ENCODE measurements at regions not wholly inside any gene's neighbourhood (a gene's known extent, or its start where the extent isn't known, plus 50 kb on each side); places are given as distances from the start of the nearest gene placed in this dataset.

DNA sequence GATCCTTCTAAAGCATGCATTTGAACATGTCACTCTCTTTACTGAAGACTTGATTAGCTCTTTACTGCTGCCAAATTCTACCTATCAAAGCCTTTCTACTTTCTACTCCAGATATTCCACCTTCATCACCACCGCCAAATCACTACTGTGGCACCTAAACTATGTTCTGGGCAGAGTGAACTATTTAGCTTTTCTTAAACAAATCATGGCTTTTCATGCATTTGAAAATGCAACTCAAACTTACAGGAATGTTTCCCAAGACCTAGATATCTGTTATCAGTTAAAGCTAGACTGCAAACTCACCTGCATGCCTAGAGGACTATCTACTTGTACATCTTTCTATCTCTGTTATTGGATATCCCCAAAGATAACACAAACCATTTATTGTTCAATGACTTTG, 109.3 kb downstream of the MAFB start:
- H3K9me3 ChIP-seq: no peaks in the 10 kb centered on the region
- DNase-seq (ENCODE audit: extremely low spot score in 2 of 2): no peak
- H3K4me3 ChIP-seq: no peak overlapping the region
- no peaks in the 10 kb centered on the region for H3K27me3 ChIP-seq
- TF ChIP-seq POLR2AphosphoS5 (IDR thresholded peaks at IDR 0.05; ENCODE audit: insufficient read depth in 1 of 2, low read depth in 1 of 2) (no peak), POLR2A (IDR thresholded peaks at IDR 0.05) (no peak)
- TF ChIP-seq, protein P1, sequence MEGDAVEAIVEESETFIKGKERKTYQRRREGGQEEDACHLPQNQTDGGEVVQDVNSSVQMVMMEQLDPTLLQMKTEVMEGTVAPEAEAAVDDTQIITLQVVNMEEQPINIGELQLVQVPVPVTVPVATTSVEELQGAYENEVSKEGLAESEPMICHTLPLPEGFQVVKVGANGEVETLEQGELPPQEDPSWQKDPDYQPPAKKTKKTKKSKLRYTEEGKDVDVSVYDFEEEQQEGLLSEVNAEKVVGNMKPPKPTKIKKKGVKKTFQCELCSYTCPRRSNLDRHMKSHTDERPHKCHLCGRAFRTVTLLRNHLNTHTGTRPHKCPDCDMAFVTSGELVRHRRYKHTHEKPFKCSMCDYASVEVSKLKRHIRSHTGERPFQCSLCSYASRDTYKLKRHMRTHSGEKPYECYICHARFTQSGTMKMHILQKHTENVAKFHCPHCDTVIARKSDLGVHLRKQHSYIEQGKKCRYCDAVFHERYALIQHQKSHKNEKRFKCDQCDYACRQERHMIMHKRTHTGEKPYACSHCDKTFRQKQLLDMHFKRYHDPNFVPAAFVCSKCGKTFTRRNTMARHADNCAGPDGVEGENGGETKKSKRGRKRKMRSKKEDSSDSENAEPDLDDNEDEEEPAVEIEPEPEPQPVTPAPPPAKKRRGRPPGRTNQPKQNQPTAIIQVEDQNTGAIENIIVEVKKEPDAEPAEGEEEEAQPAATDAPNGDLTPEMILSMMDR (IDR thresholded peaks at IDR 0.05): no peak
- H3K4me1 ChIP-seq: peaks cover 8% of the 10 kb centered on the region
- H3K27ac ChIP-seq: no peak overlapping the region
- no peaks in the 10 kb centered on the region for H3K36me3 ChIP-seq
- intact Hi-C loops (cut with DNase I): no loop called here

DNA sequence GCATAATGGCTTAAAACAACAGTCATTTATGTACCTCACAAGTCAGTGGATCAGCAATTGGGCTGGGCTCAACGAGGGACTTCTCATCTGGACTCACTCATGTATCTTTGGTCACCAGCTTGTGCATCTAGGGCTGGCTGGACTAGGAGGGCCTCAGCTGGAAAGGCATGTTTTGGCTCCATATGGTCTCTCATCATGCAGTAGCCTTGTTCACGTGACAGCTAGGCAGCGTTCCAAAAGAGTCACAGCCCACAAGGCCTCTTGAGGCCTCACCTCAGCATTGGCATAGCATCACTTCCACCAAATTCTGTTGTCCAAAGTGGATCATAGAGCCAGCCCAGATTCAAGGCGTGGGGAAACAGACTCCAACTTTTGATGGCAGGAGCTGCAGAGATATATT, 110.1 kb downstream of the MAFB start:
- H3K27me3 ChIP-seq: no peaks in the 10 kb centered on the region
- peak in 1 of 2 donors; percentile 52 for DNase-seq (ENCODE audit: extremely low spot score in 2 of 2)
- H3K4me1 ChIP-seq: peaks cover under 1% of the 10 kb centered on the region
- TF ChIP-seq, protein P1 (IDR thresholded peaks at IDR 0.05): no peak
- no peak for TF ChIP-seq POLR2AphosphoS5 (IDR thresholded peaks at IDR 0.05; ENCODE audit: insufficient read depth in 1 of 2, low read depth in 1 of 2)
- no peak for TF ChIP-seq POLR2A (IDR thresholded peaks at IDR 0.05)
- no peaks in the 10 kb centered on the region for H3K9me3 ChIP-seq
- no peaks in the 10 kb centered on the region for H3K36me3 ChIP-seq
- intact Hi-C loops (cut with DNase I): no loop called here
- H3K4me3 ChIP-seq: no peak overlapping the region
- no peak overlapping the region for H3K27ac ChIP-seq

DNA sequence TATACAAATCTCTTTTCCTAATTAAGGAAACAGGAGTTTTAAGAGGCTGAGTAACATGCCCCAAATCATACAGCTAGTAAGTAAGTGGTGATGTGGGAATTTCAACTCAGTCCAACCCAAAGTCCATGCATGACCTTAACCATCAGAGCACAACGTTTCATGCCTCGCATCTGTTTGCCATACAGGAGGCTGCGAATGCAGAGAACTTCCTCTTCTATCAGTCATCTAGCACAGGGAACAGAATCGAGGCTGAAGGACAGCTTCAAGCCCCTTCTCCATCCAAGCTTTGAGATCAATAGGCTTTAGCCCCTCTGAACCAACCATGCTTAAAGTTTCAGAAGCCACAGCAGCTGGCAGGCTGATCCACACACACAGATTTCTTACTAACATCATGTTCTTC, 113.2 kb downstream of the MAFB start:
- intact Hi-C loops (cut with DNase I): no loop called here
- H3K4me1 ChIP-seq: no peaks in the 10 kb centered on the region
- peak in 1 of 2 donors; percentile 47 for DNase-seq (ENCODE audit: extremely low spot score in 2 of 2)
- H3K27ac ChIP-seq: no peak overlapping the region
- TF ChIP-seq POLR2AphosphoS5 (IDR thresholded peaks at IDR 0.05; ENCODE audit: insufficient read depth in 1 of 2, low read depth in 1 of 2): no peak
- no peak for TF ChIP-seq POLR2A (IDR thresholded peaks at IDR 0.05)
- TF ChIP-seq, protein P1 (IDR thresholded peaks at IDR 0.05): no peak
- H3K9me3 ChIP-seq: no peaks in the 10 kb centered on the region
- H3K36me3 ChIP-seq: no peaks in the 10 kb centered on the region
- no peaks in the 10 kb centered on the region for H3K27me3 ChIP-seq
- no peak overlapping the region for H3K4me3 ChIP-seq

DNA sequence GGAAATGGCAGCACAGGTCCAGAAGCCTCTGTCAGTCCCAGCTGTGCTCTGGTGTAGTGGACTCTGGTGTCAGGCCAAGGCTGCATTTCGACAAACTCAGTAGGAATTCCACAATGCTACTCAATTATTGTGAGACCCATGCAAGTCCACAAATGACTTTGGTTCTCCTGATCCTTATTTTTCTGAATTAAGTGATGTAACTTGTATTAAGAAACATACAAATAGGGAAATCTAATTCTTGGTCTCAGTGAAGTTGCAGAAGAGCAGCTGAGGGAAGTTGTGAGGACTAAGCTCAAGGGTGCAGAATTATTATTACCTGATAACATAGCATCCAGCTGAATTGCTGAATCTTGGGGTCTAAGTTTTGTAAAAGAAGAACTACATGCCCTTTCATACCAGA, 116.8 kb downstream of the MAFB start:
- Histone ChIP-seq H3K9me3 (no peaks in the 10 kb centered on the region), H3K27me3 (no peaks in the 10 kb centered on the region), H3K4me3 (no peak overlapping the region), H3K27ac (no peak overlapping the region), H3K4me1 (no peaks in the 10 kb centered on the region), H3K36me3 (no peaks in the 10 kb centered on the region)
- intact Hi-C loops (cut with DNase I): no loop called here
- DNase-seq (ENCODE audit: extremely low spot score in 2 of 2): no peak
- TF ChIP-seq POLR2AphosphoS5 (IDR thresholded peaks at IDR 0.05; ENCODE audit: insufficient read depth in 1 of 2, low read depth in 1 of 2): no peak
- TF ChIP-seq, protein P1 (IDR thresholded peaks at IDR 0.05): no peak
- TF ChIP-seq POLR2A (IDR thresholded peaks at IDR 0.05): no peak

DNA sequence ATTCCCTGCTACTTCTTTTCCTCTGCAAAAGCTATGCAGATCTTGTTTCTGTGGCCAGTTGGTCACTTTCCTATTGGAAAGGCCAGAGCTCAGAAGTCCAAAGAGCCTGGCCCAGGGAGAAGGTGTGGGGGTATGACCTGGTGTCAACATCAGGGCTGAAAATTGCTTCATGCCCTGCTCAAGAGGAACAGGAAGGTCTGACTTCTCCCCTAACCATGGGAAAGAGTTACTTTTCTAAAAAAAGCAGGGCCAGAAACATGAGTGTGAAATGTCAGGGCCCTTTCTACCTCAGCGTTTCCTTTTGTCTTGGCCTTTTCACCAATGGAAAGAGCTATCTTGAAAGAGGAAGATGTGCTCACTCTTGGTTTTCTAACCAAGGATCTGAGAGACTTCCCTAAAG, 117.4 kb downstream of the MAFB start:
- no peak overlapping the region for H3K27ac ChIP-seq

More for the DNA sequence above, 117.4 kb downstream of the MAFB start:
- Histone ChIP-seq H3K4me1 (no peaks in the 10 kb centered on the region), H3K4me3 (no peak overlapping the region), H3K27me3 (no peaks in the 10 kb centered on the region), H3K9me3 (no peaks in the 10 kb centered on the region), H3K36me3 (no peaks in the 10 kb centered on the region)
- DNase-seq (ENCODE audit: extremely low spot score in 2 of 2): no peak
- intact Hi-C loops (cut with DNase I): no loop called here
- TF ChIP-seq, protein P1 (IDR thresholded peaks at IDR 0.05): no peak
- TF ChIP-seq POLR2A (IDR thresholded peaks at IDR 0.05): no peak
- TF ChIP-seq POLR2AphosphoS5 (IDR thresholded peaks at IDR 0.05; ENCODE audit: insufficient read depth in 1 of 2, low read depth in 1 of 2): no peak
